Stimulated activated CD4-positive, alpha-beta T cell treated with anti-CD3 and anti-CD28 coated beads, Interleukin-15, amount 100 ng/mL, for 24 hours (primary cell): ENCODE measurements at regions not wholly inside any gene's neighbourhood (a gene's known extent, or its start where the extent isn't known, plus 50 kb on each side); places are given as distances from the start of the nearest gene placed in this dataset.

Source experiments
- DNase-seq: peaks from one replicate; pipeline ENCODE4 v3.0.0-alpha.2; 2020

GRCh38 chr5:165622864-165623536, 2117.6 kb downstream of the MAT2B start:
- no peak for DNase-seq

- no peak for DNase-seq
These were observed 2118.9 kb downstream of the MAT2B start for GRCh38 chr5:165624166-165624946.

GRCh38 chr5:165626161-165626560, 2120.7 kb downstream of the MAT2B start:
- DNase-seq, result no peak

- no peak for DNase-seq
These were observed 2122.2 kb downstream of the MAT2B start for GRCh38 chr5:165627548-165628170.

GRCh38 chr5:165630261-165630778, 2124.9 kb downstream of the MAT2B start:
- peak; percentile 3 for DNase-seq

- DNase-seq, result no peak
These were observed 2125.8 kb downstream of the MAT2B start for GRCh38 chr5:165631235-165631634.

GRCh38 chr5:165642366-165642765, 2136.9 kb downstream of the MAT2B start:
- no peak for DNase-seq

GRCh38 chr5:165665735-165666400, 2160.4 kb downstream of the MAT2B start:
- no peak for DNase-seq

GRCh38 chr5:165673499-165673898, 2168.1 kb downstream of the MAT2B start:
- DNase-seq, result no peak

GRCh38 chr5:165695796-165696195, 2190.4 kb downstream of the MAT2B start:
- DNase-seq, result no peak

- DNase-seq, result no peak
These were observed 2200.5 kb downstream of the MAT2B start for GRCh38 chr5:165705960-165706359.

- DNase-seq, result no peak
These were observed 2206.6 kb downstream of the MAT2B start for GRCh38 chr5:165712011-165712410.

GRCh38 chr5:165714598-165714997, 2209.2 kb downstream of the MAT2B start:
- no peak for DNase-seq

- DNase-seq, result no peak
These were observed 2215.5 kb downstream of the MAT2B start for GRCh38 chr5:165720901-165721300.

- no peak for DNase-seq
These were observed 2217.0 kb downstream of the MAT2B start for GRCh38 chr5:165722401-165722800.

- no peak for DNase-seq
These were observed 2218.5 kb downstream of the MAT2B start for GRCh38 chr5:165723931-165724330.

- no peak for DNase-seq
These were observed 2223.0 kb downstream of the MAT2B start for GRCh38 chr5:165728425-165728824.

GRCh38 chr5:165735388-165735787, 2230.0 kb downstream of the MAT2B start:
- no peak for DNase-seq

- DNase-seq, result no peak
These were observed 2233.8 kb downstream of the MAT2B start for GRCh38 chr5:165739079-165739741.

GRCh38 chr5:165757791-165758190, 2252.4 kb downstream of the MAT2B start:
- DNase-seq, result no peak

GRCh38 chr5:165775111-165775510, 2269.7 kb downstream of the MAT2B start:
- no peak for DNase-seq

- no peak for DNase-seq
These were observed 2274.1 kb downstream of the MAT2B start for GRCh38 chr5:165779505-165779904.

GRCh38 chr5:165780901-165781300, 2275.5 kb downstream of the MAT2B start:
- no peak for DNase-seq
